HG03520 (cell line): ENCODE measurements at regions not wholly inside any gene's neighbourhood (a gene's known extent, or its start where the extent isn't known, plus 50 kb on each side); places are given as distances from the start of the nearest gene placed in this dataset.

Experiments used
- ATAC-seq: cut with Tn5 transposase; IDR thresholded peaks from one replicate; pipeline ENCODE4 v1.9.1; 2021; ENCODE audit warnings: mild to moderate bottlenecking, moderate library complexity; ENCODE audit not compliant: unreplicated experiment

- no peak for ATAC-seq
Measured at GRCh38 chr13:111533900-111534683, 213.7 kb downstream of the TEX29 start.

GRCh38 chr13:111534751-111535522 lies 214.5 kb downstream of the TEX29 start:
- ATAC-seq, result no peak

- no peak for ATAC-seq
Measured at GRCh38 chr13:111535523-111535811, 215.0 kb downstream of the TEX29 start.

- no peak for ATAC-seq
Measured at GRCh38 chr13:111536075-111536642, 215.7 kb downstream of the TEX29 start.

- ATAC-seq, result no peak
Measured at GRCh38 chr13:111537115-111537728, 216.8 kb downstream of the TEX29 start.

- ATAC-seq, result no peak
Measured at GRCh38 chr13:111537843-111538499, 217.5 kb downstream of the TEX29 start.

- ATAC-seq, result no peak
Measured at GRCh38 chr13:111539252-111539651, 218.8 kb downstream of the TEX29 start.

- no peak for ATAC-seq
Measured at GRCh38 chr13:111539791-111540446, 219.5 kb downstream of the TEX29 start.

- ATAC-seq, result no peak
Measured at GRCh38 chr13:111540486-111540885, 220.0 kb downstream of the TEX29 start.

GRCh38 chr13:111541345-111541744 lies 220.9 kb downstream of the TEX29 start:
- ATAC-seq, result no peak

- ATAC-seq, result no peak
Measured at GRCh38 chr13:111541752-111542529, 221.5 kb downstream of the TEX29 start.

GRCh38 chr13:111542530-111543341 lies 222.3 kb downstream of the TEX29 start:
- no peak for ATAC-seq

GRCh38 chr13:111546921-111547675 lies 226.7 kb downstream of the TEX29 start:
- ATAC-seq, result no peak

- ATAC-seq, result no peak
Measured at GRCh38 chr13:111547726-111548273, 227.4 kb downstream of the TEX29 start.

- no peak for ATAC-seq
Measured at GRCh38 chr13:111548301-111548700, 227.9 kb downstream of the TEX29 start.

GRCh38 chr13:111548805-111549204 lies 228.4 kb downstream of the TEX29 start:
- ATAC-seq, result no peak

GRCh38 chr13:111549464-111549863 lies 229.0 kb downstream of the TEX29 start:
- ATAC-seq, result no peak

GRCh38 chr13:111550062-111550461 lies 229.6 kb downstream of the TEX29 start:
- no peak for ATAC-seq
